ENCODE measurements at regions not wholly inside any gene's neighbourhood (a gene's known extent, or its start where the extent isn't known, plus 50 kb on each side); places are given as distances from the start of the nearest gene placed in this dataset.

- H3K27ac ChIP-seq (ENCODE audit: low read length), result no peak overlapping the region
- no peak for DNase-seq
- no peak overlapping the region for H2AFZ ChIP-seq (ENCODE audit: low read depth, low read length)
- no peaks in the 10 kb centered on the region for H3K79me2 ChIP-seq (ENCODE audit: insufficient read depth, low read length)
- H3K9ac ChIP-seq (ENCODE audit: low read depth, low read length), result no peak overlapping the region
- no peaks in the 10 kb centered on the region for H3K4me1 ChIP-seq (ENCODE audit: insufficient read depth, low read length)
- no peaks in the 10 kb centered on the region for H3K27me3 ChIP-seq (ENCODE audit: insufficient read depth, low read length, poor library complexity)
- H3K9me3 ChIP-seq (ENCODE audit: insufficient read depth, low read length, severe bottlenecking), result no peaks in the 10 kb centered on the region
- TF ChIP-seq EZH2 (IDR thresholded peaks at IDR 0.05; ENCODE audit: borderline replicate concordance, low read depth, low read length, severe bottlenecking), result no peak
- no peak for TF ChIP-seq CTCF (IDR thresholded peaks at IDR 0.05; ENCODE audit: borderline replicate concordance, extremely low read depth, low read length, poor library complexity, severe bottlenecking)
- no peaks in the 10 kb centered on the region for H3K36me3 ChIP-seq (ENCODE audit: insufficient read depth, low read length)
- ATAC-seq (ENCODE audit: insufficient read depth, low read depth), result no peak
- no peaks in the 10 kb centered on the region for H4K20me1 ChIP-seq (ENCODE audit: insufficient read depth, low read length)
- no peak overlapping the region for H3K4me2 ChIP-seq (ENCODE audit: insufficient read depth, low read length)
- H3K4me3 ChIP-seq (ENCODE audit: low read depth in 1 of 2, low read length in 2 of 2), result no peak overlapping the region
Measured at GRCh38 chr9:8252445-8252844, 452.9 kb upstream of the DMAC1 start.

GRCh38 chr9:8251566-8251965 lies 452.0 kb upstream of the DMAC1 start:
- H3K4me1 ChIP-seq (ENCODE audit: insufficient read depth, low read length), result no peaks in the 10 kb centered on the region
- ATAC-seq (ENCODE audit: insufficient read depth, low read depth) (no peak), DNase-seq (no peak)
- no peaks in the 10 kb centered on the region for H3K9me3 ChIP-seq (ENCODE audit: insufficient read depth, low read length, severe bottlenecking)
- no peaks in the 10 kb centered on the region for H4K20me1 ChIP-seq (ENCODE audit: insufficient read depth, low read length)
- H3K4me2 ChIP-seq (ENCODE audit: insufficient read depth, low read length), result no peak overlapping the region
- no peak overlapping the region for H3K9ac ChIP-seq (ENCODE audit: low read depth, low read length)
- H3K79me2 ChIP-seq (ENCODE audit: insufficient read depth, low read length), result no peaks in the 10 kb centered on the region
- no peak overlapping the region for H3K4me3 ChIP-seq (ENCODE audit: low read depth in 1 of 2, low read length in 2 of 2)
- H3K36me3 ChIP-seq (ENCODE audit: insufficient read depth, low read length), result no peaks in the 10 kb centered on the region
- no peaks in the 10 kb centered on the region for H3K27me3 ChIP-seq (ENCODE audit: insufficient read depth, low read length, poor library complexity)
- no peak overlapping the region for H2AFZ ChIP-seq (ENCODE audit: low read depth, low read length)
- no peak overlapping the region for H3K27ac ChIP-seq (ENCODE audit: low read length)
- TF ChIP-seq CTCF (IDR thresholded peaks at IDR 0.05; ENCODE audit: borderline replicate concordance, extremely low read depth, low read length, poor library complexity, severe bottlenecking) (no peak), EZH2 (IDR thresholded peaks at IDR 0.05; ENCODE audit: borderline replicate concordance, low read depth, low read length, severe bottlenecking) (no peak)

GRCh38 chr9:8244505-8245092 lies 445.0 kb upstream of the DMAC1 start:
- Histone ChIP-seq H4K20me1 (ENCODE audit: insufficient read depth, low read length) (no peaks in the 10 kb centered on the region), H3K9ac (ENCODE audit: low read depth, low read length) (no peak overlapping the region), H3K4me1 (ENCODE audit: insufficient read depth, low read length) (no peaks in the 10 kb centered on the region), H3K9me3 (ENCODE audit: insufficient read depth, low read length, severe bottlenecking) (no peaks in the 10 kb centered on the region), H3K27me3 (ENCODE audit: insufficient read depth, low read length, poor library complexity) (no peaks in the 10 kb centered on the region), H3K79me2 (ENCODE audit: insufficient read depth, low read length) (no peaks in the 10 kb centered on the region), H2AFZ (ENCODE audit: low read depth, low read length) (no peak overlapping the region), H3K27ac (ENCODE audit: low read length) (no peak overlapping the region), H3K36me3 (ENCODE audit: insufficient read depth, low read length) (no peaks in the 10 kb centered on the region), H3K4me3 (ENCODE audit: low read depth in 1 of 2, low read length in 2 of 2) (no peak overlapping the region), H3K4me2 (ENCODE audit: insufficient read depth, low read length) (no peak overlapping the region)
- ATAC-seq (ENCODE audit: insufficient read depth, low read depth) (no peak), DNase-seq (no peak)
- TF ChIP-seq EZH2 (IDR thresholded peaks at IDR 0.05; ENCODE audit: borderline replicate concordance, low read depth, low read length, severe bottlenecking) (no peak), CTCF (IDR thresholded peaks at IDR 0.05; ENCODE audit: borderline replicate concordance, extremely low read depth, low read length, poor library complexity, severe bottlenecking) (no peak)

GRCh38 chr9:8241201-8241600 lies 441.6 kb upstream of the DMAC1 start:
- no peaks in the 10 kb centered on the region for H3K9me3 ChIP-seq (ENCODE audit: insufficient read depth, low read length, severe bottlenecking)

More at GRCh38 chr9:8241201-8241600, 441.6 kb upstream of the DMAC1 start:
- DNase-seq, result no peak
- Histone ChIP-seq H3K4me1 (ENCODE audit: insufficient read depth, low read length) (no peaks in the 10 kb centered on the region), H3K4me3 (ENCODE audit: low read depth in 1 of 2, low read length in 2 of 2) (no peak overlapping the region), H3K4me2 (ENCODE audit: insufficient read depth, low read length) (no peak overlapping the region), H3K27ac (ENCODE audit: low read length) (no peak overlapping the region), H3K79me2 (ENCODE audit: insufficient read depth, low read length) (no peaks in the 10 kb centered on the region), H3K27me3 (ENCODE audit: insufficient read depth, low read length, poor library complexity) (no peaks in the 10 kb centered on the region), H3K36me3 (ENCODE audit: insufficient read depth, low read length) (no peaks in the 10 kb centered on the region), H3K9ac (ENCODE audit: low read depth, low read length) (no peak overlapping the region), H4K20me1 (ENCODE audit: insufficient read depth, low read length) (no peaks in the 10 kb centered on the region), H2AFZ (ENCODE audit: low read depth, low read length) (no peak overlapping the region)
- TF ChIP-seq CTCF (IDR thresholded peaks at IDR 0.05; ENCODE audit: borderline replicate concordance, extremely low read depth, low read length, poor library complexity, severe bottlenecking) (no peak), EZH2 (IDR thresholded peaks at IDR 0.05; ENCODE audit: borderline replicate concordance, low read depth, low read length, severe bottlenecking) (no peak)
- no peak for ATAC-seq (ENCODE audit: insufficient read depth, low read depth)
